GM21529 (cell line): ENCODE measurements at regions not wholly inside any gene's neighbourhood (a gene's known extent, or its start where the extent isn't known, plus 50 kb on each side); places are given as distances from the start of the nearest gene placed in this dataset.
"Not testable (repeated sequence)": the region's sequence is repeated elsewhere in the genome, so short reads cannot be mapped to it uniquely, and the experiment has no call there.

Experiments used
- ATAC-seq: cut with Tn5 transposase; IDR thresholded peaks from one replicate; pipeline ENCODE4 v1.9.1; 2021; ENCODE audit not compliant: unreplicated experiment

GRCh38 chr10:15921423-15921945 is 61.2 kb upstream of the MINDY3 start:
- ATAC-seq, result not testable (repeated sequence)

- ATAC-seq, result no peak
Observed at GRCh38 chr10:15931376-15931775, 71.1 kb upstream of the MINDY3 start.

- ATAC-seq, result not testable (repeated sequence)
Observed at GRCh38 chr10:15939543-15939942, 79.2 kb upstream of the MINDY3 start.

- ATAC-seq, result no peak
Observed at GRCh38 chr10:15943426-15943825, 83.1 kb upstream of the MINDY3 start.

- no peak for ATAC-seq
Observed at GRCh38 chr10:15954188-15954587, 93.9 kb upstream of the MINDY3 start.

GRCh38 chr10:15960277-15960676 is 100.0 kb upstream of the MINDY3 start:
- no peak for ATAC-seq

GRCh38 chr10:15972736-15973135 is 112.4 kb upstream of the MINDY3 start:
- not testable (repeated sequence) for ATAC-seq

GRCh38 chr10:15985690-15986089 is 125.4 kb upstream of the MINDY3 start:
- ATAC-seq, result no peak

- no peak for ATAC-seq
Observed at GRCh38 chr10:15990535-15991129, 130.3 kb upstream of the MINDY3 start.

- ATAC-seq, result no peak
Observed at GRCh38 chr10:15997313-15997712, 137.0 kb upstream of the MINDY3 start.

GRCh38 chr10:16001581-16001980 is 141.3 kb upstream of the MINDY3 start:
- no peak for ATAC-seq

GRCh38 chr10:16009785-16010184 is 149.5 kb upstream of the MINDY3 start:
- no peak for ATAC-seq

- no peak for ATAC-seq
Observed at GRCh38 chr10:16011548-16011947, 151.2 kb upstream of the MINDY3 start.

GRCh38 chr10:16014469-16014868 is 154.2 kb upstream of the MINDY3 start:
- ATAC-seq, result no peak

- no peak for ATAC-seq
Observed at GRCh38 chr10:16016688-16017087, 156.4 kb upstream of the MINDY3 start.

- no peak for ATAC-seq
Observed at GRCh38 chr10:16020836-16021235, 160.5 kb upstream of the MINDY3 start.

GRCh38 chr10:16026832-16027231 is 166.5 kb upstream of the MINDY3 start:
- ATAC-seq, result not testable (repeated sequence)

- no peak for ATAC-seq
Observed at GRCh38 chr10:16030562-16030961, 170.3 kb upstream of the MINDY3 start.

- ATAC-seq, result no peak
Observed at GRCh38 chr10:16049050-16049449, 188.7 kb upstream of the MINDY3 start.

- ATAC-seq, result no peak
Observed at GRCh38 chr10:16049782-16050181, 189.5 kb upstream of the MINDY3 start.

- ATAC-seq, result no peak
Observed at GRCh38 chr10:16063350-16063749, 203.0 kb upstream of the MINDY3 start.

GRCh38 chr10:16083551-16083950 is 223.2 kb upstream of the MINDY3 start:
- ATAC-seq, result not testable (repeated sequence)

GRCh38 chr10:16105082-16105481 is 244.8 kb upstream of the MINDY3 start:
- no peak for ATAC-seq
